GM23338 (cell line): ENCODE measurements at regions not wholly inside any gene's neighbourhood (a gene's known extent, or its start where the extent isn't known, plus 50 kb on each side); places are given as distances from the start of the nearest gene placed in this dataset.

Experiments
- ATAC-seq: fragments of 200-7000 bp; cut with Tn5 transposase; 3 replicates; pipeline ENCODE4 v1.9.1; 2020
- DNase-seq: peaks from one replicate; pipeline ENCODE4 v3.0.0-alpha.2; 2015; ENCODE audit warnings: low spot score
- H2AFZ ChIP-seq: fragments of 200-600 bp; sonication (generic); 2 replicates; pipeline ENCODE4 v1.8.0; 2016; ENCODE audit warnings: antibody characterized with exemption, mild to moderate bottlenecking, moderate library complexity
- H3F3A ChIP-seq: fragments of 200-600 bp; sonication (generic); replicated peaks from 2 replicates; pipeline ENCODE4 v1.8.0; 2017; ENCODE audit warnings: antibody characterized with exemption, mixed run types, low read depth
- H3K27ac ChIP-seq: fragments of 200-600 bp; sonication (generic); 2 replicates; pipeline ENCODE4 v1.6.1; 2016; ENCODE audit warnings: low read depth
- H3K27me3 ChIP-seq: fragments of 200-600 bp; sonication (generic); 2 replicates; pipeline ENCODE4 v1.8.0; 2016; ENCODE audit warnings: mild to moderate bottlenecking, mixed run types, moderate library complexity; ENCODE audit not compliant: insufficient read depth
- H3K36me3 ChIP-seq: fragments of 200-600 bp; sonication (generic); 2 replicates; pipeline ENCODE4 v1.8.0; 2016; ENCODE audit warnings: mild to moderate bottlenecking; ENCODE audit not compliant: insufficient read depth
- H3K4me1 ChIP-seq: fragments of 200-600 bp; sonication (generic); 2 replicates; pipeline ENCODE4 v1.8.0; 2016; ENCODE audit warnings: mild to moderate bottlenecking, moderate library complexity; ENCODE audit not compliant: insufficient read depth
- H3K4me2 ChIP-seq: fragments of 200-600 bp; sonication (generic); 2 replicates; pipeline ENCODE4 v1.7.1; 2017; ENCODE audit warnings: mixed run types
- H3K4me3 ChIP-seq: fragments of 200-600 bp; sonication (generic); 2 replicates; pipeline ENCODE4 v1.6.1; 2016; ENCODE audit warnings: mixed run types
- H3K79me2 ChIP-seq: fragments of 200-600 bp; sonication (generic); replicated peaks from 2 replicates; pipeline ENCODE4 v1.8.0; 2017; ENCODE audit warnings: mild to moderate bottlenecking; ENCODE audit not compliant: insufficient read depth
- H3K9me2 ChIP-seq: fragments of 200-600 bp; sonication (generic); 2 replicates; pipeline ENCODE4 v1.8.0; 2017; ENCODE audit not compliant: insufficient read depth
- H4K20me1 ChIP-seq: fragments of 200-600 bp; sonication (generic); replicated peaks from 2 replicates; pipeline ENCODE4 v1.8.0; 2017; ENCODE audit warnings: mild to moderate bottlenecking; ENCODE audit not compliant: insufficient read depth
- H3K27ac Mint-ChIP-seq: 2 replicates; pipeline ENCODE4 v1.8.0; 2020; ENCODE audit warnings: inconsistent platforms, mild to moderate bottlenecking, moderate library complexity, mixed read lengths
- H3K27me3 Mint-ChIP-seq: 3 replicates; pipeline ENCODE4 v1.8.0; 2022; ENCODE audit warnings: low read depth, mild to moderate bottlenecking, moderate library complexity, mixed read lengths, inconsistent platforms; ENCODE audit not compliant: insufficient read depth, poor library complexity
- H3K36me3 Mint-ChIP-seq: 3 replicates; pipeline ENCODE4 v1.8.0; 2021; ENCODE audit warnings: low read depth, mild to moderate bottlenecking, inconsistent platforms, moderate library complexity, mixed read lengths
- H3K4me1 Mint-ChIP-seq: 3 replicates; pipeline ENCODE4 v1.8.0; 2020; ENCODE audit warnings: mild to moderate bottlenecking, inconsistent platforms, mixed read lengths
- H3K4me3 Mint-ChIP-seq: 3 replicates; pipeline ENCODE4 v1.8.0; 2021; ENCODE audit warnings: moderate library complexity, mild to moderate bottlenecking, inconsistent platforms, mixed read lengths
- H3K9me3 Mint-ChIP-seq: 3 replicates; pipeline ENCODE4 v1.8.0; 2020; ENCODE audit warnings: moderate library complexity, mild to moderate bottlenecking, inconsistent platforms, mixed read lengths
- CREB1 ChIP-seq: fragments of 250-450 bp; sonication (Bioruptor Pico); IDR thresholded peaks from 2 replicates; pipeline ENCODE4 v1.5.0; 2020; ENCODE audit warnings: low read depth, mild to moderate bottlenecking, moderate library complexity
- CTCF ChIP-seq, 2 experiments: fragments of 200-600 bp in 1 of 2; sonication (generic) in 1 of 2; conservative IDR thresholded peaks; 2 replicates each; pipeline versions ENCODE4 v1.5.1 to v1.6.1; 2016 to 2017; ENCODE audit warnings: antibody characterized with exemption in 2 of 2, low read depth in 2 of 2, mild to moderate bottlenecking in 2 of 2, moderate library complexity in 1 of 2
- EZH2 ChIP-seq: fragments of 200-600 bp; sonication (generic); IDR thresholded peaks from one replicate; pipeline ENCODE4 v1.8.0; 2017; ENCODE audit warnings: antibody characterized with exemption, mild to moderate bottlenecking, low read depth; ENCODE audit not compliant: unreplicated experiment
- EZH2phosphoT487 ChIP-seq: fragments of 200-600 bp; sonication (generic); IDR thresholded peaks from one replicate; pipeline ENCODE4 v1.8.1; 2018; ENCODE audit warnings: antibody characterized with exemption; ENCODE audit not compliant: unreplicated experiment
- JUNB ChIP-seq: IDR thresholded peaks from one replicate; pipeline ENCODE4 v1.6.1; 2016; ENCODE audit warnings: antibody characterized with exemption; ENCODE audit not compliant: unreplicated experiment
- POLR2AphosphoS5 ChIP-seq: IDR thresholded peaks from 2 replicates; pipeline ENCODE4 v1.6.1; 2016; ENCODE audit warnings: antibody characterized with exemption, low read depth
- REST ChIP-seq: IDR thresholded peaks from one replicate; pipeline ENCODE4 v1.6.1; 2018; ENCODE audit warnings: antibody characterized with exemption; ENCODE audit not compliant: unreplicated experiment
- STAT1 ChIP-seq: IDR thresholded peaks from one replicate; pipeline ENCODE4 v1.6.1; 2016; ENCODE audit warnings: antibody characterized with exemption; ENCODE audit not compliant: unreplicated experiment
- ZNF114 ChIP-seq: fragments of 250-450 bp; sonication (Bioruptor Pico); IDR thresholded peaks from 2 replicates; pipeline ENCODE4 v1.5.0; 2020; ENCODE audit warnings: mild to moderate bottlenecking, moderate library complexity
- ZNF331 ChIP-seq: fragments of 250-450 bp; sonication (Bioruptor Pico); IDR thresholded peaks from 2 replicates; pipeline ENCODE4 v1.5.0; 2020; ENCODE audit warnings: low read depth, mild to moderate bottlenecking, moderate library complexity
- ZNF462 ChIP-seq: fragments of 250-450 bp; sonication (Bioruptor Pico); IDR thresholded peaks from 2 replicates; pipeline ENCODE4 v1.5.0; 2020; ENCODE audit warnings: mild to moderate bottlenecking, moderate library complexity

- TF ChIP-seq POLR2AphosphoS5 (no peak), EZH2 (no peak), ZNF331 (no peak), ZNF114 (CRISPR knock-in tag) (no peak), CTCF (conservative IDR thresholded peaks at IDR 0.05; ENCODE audit: low read depth in 2 of 2) (no peak), CREB1 (CRISPR knock-in tag) (no peak), JUNB (no peak)
Observed at GRCh38 chr10:91061608-91062007, 140.7 kb upstream of the ANKRD1 start (continued).

- H3K4me3 ChIP-seq: no peak overlapping the region
- Mint-ChIP-seq H3K27me3 (no peaks in the 10 kb centered on the region), H3K4me1 (no peaks in the 10 kb centered on the region), H3K27ac (no peak overlapping the region), H3K4me3 (no peak overlapping the region), H3K9me3 (no peaks in the 10 kb centered on the region), H3K36me3 (no peaks in the 10 kb centered on the region)
- TF ChIP-seq JUNB (no peak), REST (no peak), ZNF114 (CRISPR knock-in tag) (no peak), ZNF331 (no peak), EZH2 (no peak), CREB1 (CRISPR knock-in tag) (no peak), ZNF462 (no peak), EZH2phosphoT487 (no peak), CTCF (conservative IDR thresholded peaks at IDR 0.05; ENCODE audit: low read depth in 2 of 2) (no peak), STAT1 (no peak)
- no peaks in the 10 kb centered on the region for H3K36me3 ChIP-seq
- H3K9me2 ChIP-seq: 0 out of 2 replicates have a peak, but pooled peaks cover 7% of the 10 kb centered on the region
- no peaks in the 10 kb centered on the region for H4K20me1 ChIP-seq
- no peaks in the 10 kb centered on the region for H3K79me2 ChIP-seq
- no peaks in the 10 kb centered on the region for H3F3A ChIP-seq
- no peaks in the 10 kb centered on the region for H3K27me3 ChIP-seq
- ATAC-seq: no peak
- no peak overlapping the region for H3K27ac ChIP-seq
- no peak overlapping the region for H3K4me2 ChIP-seq
- DNase-seq: no peak
- no peak overlapping the region for H2AFZ ChIP-seq
- no peaks in the 10 kb centered on the region for H3K4me1 ChIP-seq
Observed at GRCh38 chr10:91062091-91062490, 141.2 kb upstream of the ANKRD1 start.
